ENCODE measurements at regions not wholly inside any gene's neighbourhood (a gene's known extent, or its start where the extent isn't known, plus 50 kb on each side); places are given as distances from the start of the nearest gene placed in this dataset.
A peak's percentile ranks its signal among the peaks of the same experiment; 100 is the strongest.
"Not testable (repeated sequence)": the region's sequence is repeated elsewhere in the genome, so short reads cannot be mapped to it uniquely, and the experiment has no call there.

- no peak for DNase-seq
Observed at GRCh38 chr7:114364151-114364550, 50.5 kb upstream of the FOXP2 start.

- DNase-seq, result no peak
Observed at GRCh38 chr7:114363292-114363691, 51.3 kb upstream of the FOXP2 start.

DNA sequence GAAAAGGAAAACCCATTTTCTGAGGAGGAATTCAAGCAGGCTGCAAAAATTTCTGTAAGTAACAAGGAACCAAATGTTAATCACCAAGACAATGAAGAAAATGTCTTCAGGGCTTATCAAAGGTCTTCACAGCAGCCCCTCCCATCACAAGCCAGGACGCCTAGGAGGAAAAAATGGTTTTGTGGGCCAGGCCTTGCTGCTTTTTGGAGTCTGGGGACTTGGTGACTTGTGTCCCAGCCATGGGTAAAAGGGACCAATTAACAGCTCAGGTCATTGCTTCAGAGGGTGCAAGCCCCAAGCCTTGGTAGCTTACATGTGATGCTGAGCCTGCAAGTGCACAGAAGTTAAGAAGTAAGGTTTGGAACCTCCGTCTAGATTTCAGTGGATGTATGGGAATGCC, 55.7 kb upstream of the FOXP2 start:
- no peak for DNase-seq

DNA sequence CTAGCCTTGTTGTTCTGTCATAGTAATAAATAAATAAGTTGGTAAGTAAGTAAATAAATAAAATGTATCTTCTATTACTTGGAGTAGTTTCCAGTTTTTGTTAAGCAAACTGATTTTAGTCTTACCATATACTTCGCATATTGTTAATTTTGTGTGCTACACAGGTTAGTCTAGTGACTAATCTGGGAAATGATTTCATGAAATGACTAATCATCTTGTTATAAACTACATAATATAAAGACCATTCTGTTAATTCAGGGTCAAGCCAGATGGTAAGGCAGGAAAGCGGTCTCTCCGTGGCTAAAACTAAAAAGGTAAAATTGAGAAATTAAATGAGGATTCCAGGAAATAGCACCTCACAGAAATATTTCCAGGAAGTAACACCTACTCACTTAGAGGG, 58.5 kb upstream of the FOXP2 start:
- DNase-seq, result no peak

GRCh38 chr7:114354306-114354705, 60.3 kb upstream of the FOXP2 start:
- DNase-seq, result no peak

- no peak for DNase-seq
Observed at GRCh38 chr7:114345494-114345893, 69.1 kb upstream of the FOXP2 start.

DNA sequence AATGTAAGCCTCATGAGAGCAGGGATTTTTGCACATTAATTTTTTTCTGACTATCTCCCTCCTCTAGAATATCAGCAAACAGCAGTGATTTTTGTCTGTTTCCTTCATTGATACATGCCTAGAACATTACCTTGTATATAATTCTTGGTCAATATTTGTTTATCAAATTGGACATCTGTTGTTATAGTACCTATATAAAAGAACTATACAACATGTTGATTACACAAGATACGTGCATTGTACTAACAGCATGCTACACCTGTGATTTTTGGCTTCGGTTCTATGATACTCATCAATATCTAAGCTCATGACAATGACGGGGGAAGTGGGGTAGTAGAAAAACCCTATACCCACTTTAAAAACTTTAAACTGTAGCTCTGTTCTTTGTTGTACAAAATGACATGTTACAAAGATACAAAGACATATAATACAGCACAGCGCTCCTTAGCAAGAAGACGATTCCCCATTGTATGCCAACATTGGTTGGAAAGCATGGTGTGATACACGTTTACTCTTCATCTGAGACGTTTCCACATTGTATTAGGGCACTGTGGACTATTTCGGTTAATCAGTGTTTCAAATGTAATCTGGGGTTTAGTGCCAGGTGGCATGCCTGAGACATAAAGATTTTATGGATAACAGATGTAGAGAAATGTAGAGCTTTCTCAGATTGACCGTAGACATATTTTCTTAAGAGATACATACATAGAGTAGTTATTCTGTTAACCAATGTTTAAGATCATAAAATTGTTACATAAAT, 70.5 kb upstream of the FOXP2 start:
- DNase-seq, result no peak

- no peak for DNase-seq
Observed at GRCh38 chr7:114342431-114343179, 72.0 kb upstream of the FOXP2 start.

DNA sequence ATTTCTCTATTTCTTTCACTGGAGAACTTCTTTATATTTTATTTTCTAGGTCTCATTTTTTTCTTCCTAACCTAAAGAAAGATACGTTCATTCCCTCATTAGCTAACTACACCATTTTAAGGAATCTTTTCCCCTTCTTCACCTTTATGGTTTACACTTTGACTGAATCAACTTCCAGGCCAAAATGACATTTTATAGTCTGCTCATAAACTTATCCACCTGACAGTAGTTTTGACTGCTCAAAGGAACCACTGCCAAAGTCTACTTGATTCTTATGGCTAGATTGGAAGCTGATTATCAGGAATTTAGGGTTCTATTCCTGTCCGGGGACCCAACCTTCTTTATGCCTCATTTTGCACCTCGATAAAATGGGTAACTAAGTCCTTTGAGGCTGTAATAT, 73.0 kb upstream of the FOXP2 start:
- DNase-seq, result no peak

- no peak for DNase-seq
Observed at GRCh38 chr7:114334989-114335388, 79.6 kb upstream of the FOXP2 start.

DNA sequence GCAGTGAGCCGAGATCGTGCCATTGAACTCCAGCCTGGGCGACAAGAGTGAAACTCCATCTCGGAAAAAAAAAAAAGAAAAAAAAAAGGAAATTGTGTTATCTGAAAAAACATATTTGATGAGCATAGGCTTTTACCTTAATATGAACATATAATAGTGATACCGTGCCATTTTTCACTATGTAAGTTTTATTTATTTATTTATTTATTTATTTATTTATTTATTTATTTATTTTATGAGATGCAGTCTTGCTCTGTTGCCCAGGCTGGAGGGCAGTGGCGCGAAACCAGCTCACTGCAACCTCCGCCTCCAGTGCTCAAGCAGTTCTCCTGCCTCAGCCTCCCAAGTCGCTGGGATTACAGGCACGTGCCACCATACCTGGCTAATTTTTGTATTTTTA, 85.2 kb upstream of the FOXP2 start:
- DNase-seq, result not testable (repeated sequence)

DNA sequence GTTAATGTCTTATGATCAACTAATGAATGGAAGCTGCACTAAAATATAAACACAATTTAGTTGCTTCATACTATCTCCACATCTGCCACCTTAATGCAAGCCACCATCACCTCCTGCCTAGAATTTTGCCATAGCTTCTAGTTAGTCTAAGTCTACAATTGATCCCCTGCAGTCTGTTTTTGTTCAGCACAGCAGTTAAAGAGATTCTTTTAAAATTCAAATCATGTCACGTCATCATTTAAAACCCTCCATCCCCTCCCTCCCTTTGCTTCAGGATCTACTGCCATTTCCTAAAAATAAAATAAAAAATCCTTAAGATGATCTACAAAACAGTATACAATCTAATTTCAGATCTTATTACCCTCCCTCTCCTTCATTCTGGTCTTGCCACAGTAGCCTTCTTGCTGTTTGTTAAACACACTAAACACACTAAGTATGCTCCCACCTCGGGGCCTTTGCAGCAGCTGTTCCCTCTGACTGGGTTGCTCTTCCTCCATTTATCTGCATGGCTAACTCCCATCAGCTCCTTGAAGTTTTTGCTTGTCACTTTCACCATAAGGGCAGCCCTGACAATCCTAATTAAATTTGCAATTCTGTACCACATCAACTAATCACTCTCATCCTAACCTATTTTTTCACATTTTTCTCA, 97.0 kb upstream of the FOXP2 start:
- no peak for DNase-seq

- DNase-seq, result no peak
Observed at GRCh38 chr7:114312649-114313048, 102.0 kb upstream of the FOXP2 start.

DNA sequence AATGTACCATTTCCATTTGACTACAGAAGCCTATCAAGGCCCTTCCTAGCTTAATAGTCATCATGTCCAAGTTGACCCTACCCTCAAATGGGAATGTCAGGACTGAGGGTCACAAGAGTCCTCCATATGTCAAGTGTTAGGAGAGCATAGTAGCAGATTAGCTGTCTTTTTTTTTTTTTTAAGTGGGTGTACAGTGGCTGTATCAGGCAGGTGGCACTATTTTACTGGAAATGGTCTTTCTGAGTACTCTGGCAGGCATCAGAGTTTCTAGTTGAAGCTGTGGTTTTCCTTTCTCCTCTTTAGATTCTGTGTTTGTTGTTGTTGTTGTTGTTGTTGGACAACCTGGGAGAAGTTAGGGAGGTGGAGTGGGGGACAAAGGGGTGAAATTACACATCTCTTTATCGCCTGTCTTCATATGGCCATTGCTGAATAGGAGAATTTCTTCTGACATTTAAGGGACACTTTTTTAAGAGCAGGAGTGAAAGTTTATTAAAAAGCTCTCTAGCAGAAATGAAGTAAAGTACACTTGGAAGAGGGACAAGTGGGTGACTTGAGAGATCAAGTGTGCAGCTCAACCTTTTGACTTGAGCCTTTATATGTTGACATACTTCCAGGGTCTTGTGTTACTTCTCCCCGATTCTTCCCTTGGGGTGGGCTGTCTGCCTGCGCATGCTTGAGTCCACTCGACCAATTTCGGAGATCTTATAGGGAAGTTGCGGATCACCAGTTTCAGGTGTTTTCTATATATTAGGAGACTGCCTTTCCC, 104.1 kb upstream of the FOXP2 start:
- DNase-seq, result no peak

GRCh38 chr7:114309729-114310128, 104.9 kb upstream of the FOXP2 start:
- no peak for DNase-seq

GRCh38 chr7:114303301-114303700, 111.3 kb upstream of the FOXP2 start:
- DNase-seq, result no peak

- DNase-seq, result no peak
Observed at GRCh38 chr7:114302858-114303257, 111.8 kb upstream of the FOXP2 start.

DNA sequence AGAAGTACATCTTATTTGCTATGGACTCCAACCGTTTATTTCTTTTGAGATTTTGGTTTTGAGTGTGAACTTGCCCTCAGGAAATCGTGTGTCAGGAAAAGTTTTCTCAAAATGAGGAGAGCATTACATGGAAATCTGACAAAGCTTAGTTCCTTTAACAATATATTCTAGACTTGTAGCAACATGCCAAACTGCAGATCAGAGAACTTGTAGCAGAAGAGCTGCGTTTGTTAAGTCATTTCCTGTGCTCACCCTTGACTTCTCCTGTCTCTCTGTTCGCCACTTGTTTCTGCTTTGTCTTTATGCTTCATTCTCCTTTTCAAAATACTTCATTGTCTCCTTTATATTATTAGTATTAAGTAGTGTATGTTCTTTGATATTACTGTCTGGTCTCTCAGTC, 116.6 kb upstream of the FOXP2 start:
- no peak for DNase-seq

DNA sequence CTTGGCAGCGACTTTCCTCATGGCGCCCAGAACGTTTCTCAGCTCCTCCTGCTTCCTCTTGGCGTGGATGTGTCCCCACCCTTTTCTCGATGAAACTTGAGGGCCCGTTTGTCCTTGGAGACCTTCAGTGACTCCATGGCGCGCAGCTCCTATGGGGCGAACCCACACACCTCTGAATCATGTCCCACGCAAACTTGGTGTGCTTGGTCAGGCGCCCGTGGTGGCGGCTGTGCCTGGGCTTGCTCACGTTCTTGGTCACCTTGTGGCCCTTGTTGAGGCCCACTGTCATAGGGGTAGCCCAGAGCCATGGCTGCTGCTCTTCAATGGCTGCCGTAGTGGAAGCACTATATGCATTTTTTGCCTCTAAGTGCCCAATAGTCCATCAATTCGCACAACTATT, 117.5 kb upstream of the FOXP2 start:
- DNase-seq, result no peak

- DNase-seq, result no peak
Observed at GRCh38 chr7:114295522-114295921, 119.1 kb upstream of the FOXP2 start.

GRCh38 chr7:114294036-114294435, 120.6 kb upstream of the FOXP2 start:
- no peak for DNase-seq

GRCh38 chr7:114293289-114294012, 121.2 kb upstream of the FOXP2 start:
- peak; percentile 4 for DNase-seq

GRCh38 chr7:114279901-114280300, 134.7 kb upstream of the FOXP2 start:
- no peak for DNase-seq

Data from hematopoietic multipotent progenitor cell treated with erythropoietin and hydrocortisone succinate and interleukin-3 and kit ligand, for 8 days (in vitro differentiated cells).